ENCODE measurements at regions not wholly inside any gene's neighbourhood (a gene's known extent, or its start where the extent isn't known, plus 50 kb on each side); places are given as distances from the start of the nearest gene placed in this dataset.

GRCh38 chr5:173765029-173765644, 123.0 kb upstream of the CPEB4 start (continued):
- TF ChIP-seq CHD7 (IDR thresholded peaks at IDR 0.05; ENCODE audit: insufficient replicate concordance, low read length) (no peak), PHF8 (conservative IDR thresholded peaks at IDR 0.05; ENCODE audit: low read depth, low read length) (no peak), JUN (IDR thresholded peaks at IDR 0.05; ENCODE audit: low read depth, low read length) (no peak), SP4 (IDR thresholded peaks at IDR 0.05; ENCODE audit: low read length) (no peak)
